ENCODE measurements at regions not wholly inside any gene's neighbourhood (a gene's known extent, or its start where the extent isn't known, plus 50 kb on each side); places are given as distances from the start of the nearest gene placed in this dataset.
A peak's percentile ranks its signal among the peaks of the same experiment; 100 is the strongest.
"Not testable (repeated sequence)": the region's sequence is repeated elsewhere in the genome, so short reads cannot be mapped to it uniquely, and the experiment has no call there.

- no peak for DNase-seq
Measured at GRCh38 chrX:76509775-76510174, 82.3 kb downstream of the MAGEE1 start.

- DNase-seq: no peak
Measured at GRCh38 chrX:76517544-76517943, 90.0 kb downstream of the MAGEE1 start.

DNA sequence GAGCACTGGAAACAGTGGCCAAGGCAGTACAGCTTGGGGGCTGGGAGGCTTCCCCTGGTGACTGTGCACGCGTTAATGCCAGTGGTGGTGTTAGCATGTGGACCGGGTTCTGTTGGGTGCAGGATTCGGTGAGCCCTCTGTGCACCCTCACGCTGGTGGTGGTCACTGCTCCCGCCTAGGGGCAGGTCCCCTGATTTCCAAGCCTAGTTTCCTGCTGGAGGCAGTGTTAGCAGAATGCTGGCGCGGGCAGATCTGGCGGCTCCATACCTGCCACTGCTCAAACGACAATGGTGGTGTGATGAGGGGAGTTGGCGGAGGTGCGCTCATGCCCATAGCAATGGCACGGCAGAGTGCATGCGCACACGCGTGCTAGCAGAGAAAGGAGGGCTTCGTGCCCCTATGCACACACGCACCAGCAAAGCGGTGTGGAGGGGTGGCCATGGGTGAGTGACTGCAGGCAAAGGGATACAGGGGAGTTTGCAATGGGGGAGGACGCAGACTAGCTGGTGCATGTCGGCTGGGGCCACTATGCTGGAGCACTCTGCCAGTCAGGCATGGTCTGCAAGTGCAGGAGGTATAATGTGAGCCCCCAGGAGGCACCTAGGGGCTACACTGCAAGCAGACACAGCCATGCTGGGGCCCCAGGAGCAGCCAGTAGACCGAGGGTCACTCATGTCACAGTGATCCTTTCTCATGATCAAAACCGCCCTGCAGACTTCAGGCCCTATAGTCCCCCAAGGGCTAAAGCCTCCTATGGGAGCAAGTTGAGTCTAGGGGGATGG, 93.0 kb downstream of the MAGEE1 start:
- no peak for DNase-seq

DNA sequence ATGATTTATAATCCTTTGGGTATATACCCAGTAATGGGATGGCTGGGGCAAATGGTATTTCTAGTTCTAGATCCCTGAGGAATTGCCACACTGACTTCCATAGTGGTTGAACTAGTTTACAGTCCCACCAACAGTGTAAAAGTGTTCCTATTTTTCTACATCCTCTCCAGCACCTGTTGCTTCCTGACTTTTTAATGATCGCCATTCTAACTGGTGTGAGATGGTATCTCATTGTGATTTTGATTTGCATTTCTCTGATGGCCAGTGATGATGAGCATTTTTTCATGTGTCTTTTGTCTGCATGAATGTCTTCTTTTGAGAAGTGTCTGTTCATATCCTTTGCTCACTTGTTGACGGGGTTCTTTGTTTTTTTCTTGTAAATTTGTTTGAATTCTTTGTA, 108.2 kb downstream of the MAGEE1 start:
- DNase-seq: not testable (repeated sequence)

- DNase-seq: no peak
Measured at GRCh38 chrX:76538860-76539259, 111.3 kb downstream of the MAGEE1 start.

DNA sequence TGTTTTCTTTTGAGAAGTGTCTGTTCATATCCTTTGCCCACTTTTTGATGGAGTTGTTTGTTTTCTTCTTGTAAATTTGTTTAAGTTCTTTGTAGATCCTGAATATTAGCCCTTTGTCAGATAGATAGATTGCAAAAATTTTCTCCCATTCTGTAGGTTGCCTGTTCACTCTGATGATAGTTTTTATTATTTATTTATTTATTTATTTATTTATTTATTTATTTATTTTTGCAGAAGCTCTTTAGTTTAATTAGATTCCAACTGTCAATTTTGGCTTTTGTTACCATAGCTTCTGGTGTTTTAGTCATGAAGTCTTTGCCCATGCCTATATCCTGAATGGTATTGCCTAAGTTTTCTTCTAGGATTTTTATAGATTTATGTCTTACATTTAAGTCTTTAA, 115.9 kb downstream of the MAGEE1 start:
- DNase-seq: not testable (repeated sequence)

- DNase-seq: no peak
Measured at GRCh38 chrX:76550016-76550415, 122.5 kb downstream of the MAGEE1 start.

GRCh38 chrX:76555269-76555668, 127.8 kb downstream of the MAGEE1 start:
- no peak for DNase-seq

- DNase-seq: peak in 1 of 3 donors; percentile 0
Measured at GRCh38 chrX:76555816-76556215, 128.3 kb downstream of the MAGEE1 start.

GRCh38 chrX:76564842-76565241, 137.3 kb downstream of the MAGEE1 start:
- DNase-seq: not testable (repeated sequence)

DNA sequence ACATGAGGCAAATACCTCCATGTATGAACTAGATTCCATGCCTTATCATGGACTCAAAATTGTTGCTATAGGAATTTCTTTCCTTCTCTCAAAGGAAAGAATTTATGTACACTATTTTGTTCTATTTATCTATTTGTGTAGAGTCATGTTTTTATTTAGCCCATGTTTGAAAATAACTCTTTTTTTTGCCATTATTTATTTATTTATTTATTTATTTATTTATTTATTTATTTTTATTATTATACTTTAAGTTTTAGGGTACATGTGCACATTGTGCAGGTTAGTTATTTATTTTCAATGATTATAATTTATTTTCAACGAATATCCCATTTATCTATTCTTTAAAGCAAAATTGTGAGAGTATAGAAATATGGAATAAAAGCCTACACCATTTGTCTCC, 177.9 kb downstream of the MAGEE1 start:
- no peak for DNase-seq

DNA sequence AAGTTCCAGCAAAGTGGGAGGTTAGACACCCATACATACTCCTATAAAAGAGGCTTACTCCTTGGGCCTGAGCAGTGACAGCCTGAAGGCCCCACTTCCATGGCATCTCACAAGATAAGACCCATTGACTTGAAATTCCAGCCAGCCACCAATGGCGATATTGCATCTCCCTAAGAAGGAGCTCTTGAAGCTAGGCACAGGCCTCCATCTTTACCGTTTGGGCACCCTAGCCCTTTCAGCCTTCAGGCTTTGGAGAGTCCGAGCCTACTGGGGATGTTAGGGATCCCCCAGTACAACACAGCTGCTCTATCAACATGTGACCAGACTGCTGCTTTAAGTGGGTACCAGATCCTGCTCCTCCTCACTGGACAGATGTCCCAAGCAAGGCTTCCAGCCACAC, 189.5 kb downstream of the MAGEE1 start:
- DNase-seq: no peak

DNA sequence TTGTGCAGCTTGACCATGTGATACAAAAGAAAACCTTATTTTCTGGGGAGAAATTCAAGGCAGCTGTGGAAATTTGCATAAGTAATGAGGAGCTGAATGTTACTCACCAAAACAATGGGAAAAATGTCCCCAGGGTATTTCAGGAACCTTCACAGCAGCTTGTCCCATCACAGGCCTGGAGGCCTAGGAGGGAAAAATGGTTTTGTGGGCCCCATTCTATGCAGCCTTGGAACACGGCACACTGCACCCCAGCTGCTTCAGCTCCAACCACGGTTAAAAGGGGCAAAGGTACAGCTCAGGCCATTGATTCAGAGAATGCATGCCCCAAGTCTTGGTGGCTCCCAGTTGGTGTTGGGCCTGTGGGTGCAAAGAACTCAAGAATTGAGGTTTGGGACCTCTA, 216.1 kb downstream of the MAGEE1 start:
- DNase-seq: no peak

GRCh38 chrX:76651369-76651768, 223.9 kb downstream of the MAGEE1 start:
- DNase-seq: not testable (repeated sequence)

DNA sequence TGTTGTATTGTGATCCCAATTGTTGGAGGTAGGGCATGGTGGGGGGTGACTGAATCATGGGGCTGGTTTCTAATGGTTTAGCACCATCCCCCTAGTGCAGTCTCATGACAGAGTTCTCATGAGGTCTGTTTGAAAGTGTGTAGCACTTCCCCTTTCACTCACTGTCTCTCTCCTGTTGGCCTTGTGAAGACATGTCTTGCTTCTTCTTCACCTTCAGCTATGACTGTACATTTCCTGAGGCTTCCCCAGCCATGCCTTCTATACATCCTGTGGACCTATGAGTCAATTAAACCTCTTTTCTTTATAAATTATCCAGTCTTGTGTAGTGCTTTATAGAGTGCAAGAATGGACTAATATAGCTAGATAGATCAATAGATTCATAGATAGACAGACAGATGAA, 230.0 kb downstream of the MAGEE1 start:
- no peak for DNase-seq
